DOHH2 (cell line): ENCODE measurements at regions not wholly inside any gene's neighbourhood (a gene's known extent, or its start where the extent isn't known, plus 50 kb on each side); places are given as distances from the start of the nearest gene placed in this dataset.

Experiments used
- H3F3A ChIP-seq: fragments of 200-600 bp; sonication (generic), shearing (Covaris generic); 2 replicates; pipeline ENCODE4 v1.6.0; 2016; ENCODE audit warnings: antibody characterized with exemption, mild to moderate bottlenecking; ENCODE audit not compliant: control insufficient read depth, insufficient read depth
- H3K27ac ChIP-seq: fragments of 200-600 bp; sonication (generic); 2 replicates; pipeline ENCODE4 v1.5.1; 2014; ENCODE audit warnings: low read depth, mild to moderate bottlenecking, low read length, moderate library complexity
- H3K27me3 ChIP-seq: fragments of 200-600 bp; sonication (generic); 2 replicates; pipeline ENCODE4 v1.6.1; 2014; ENCODE audit warnings: mild to moderate bottlenecking, low read length, mixed read lengths; ENCODE audit not compliant: control insufficient read depth
- H3K36me3 ChIP-seq: fragments of 200-600 bp; sonication (generic); 2 replicates; pipeline ENCODE4 v1.6.1; 2014; ENCODE audit warnings: mild to moderate bottlenecking, low read length, moderate library complexity, mixed read lengths; ENCODE audit not compliant: control insufficient read depth
- H3K4me1 ChIP-seq: fragments of 200-600 bp; sonication (generic); 2 replicates; pipeline ENCODE4 v1.6.1; 2014; ENCODE audit warnings: mild to moderate bottlenecking, low read length, mixed read lengths; ENCODE audit not compliant: control insufficient read depth
- H3K4me2 ChIP-seq: fragments of 200-600 bp; sonication (generic); 2 replicates; pipeline ENCODE4 v1.6.0; 2014; ENCODE audit warnings: mild to moderate bottlenecking, low read length, moderate library complexity
- H3K4me3 ChIP-seq: fragments of 200-600 bp; sonication (generic); 2 replicates; pipeline ENCODE4 v1.5.1; 2014; ENCODE audit warnings: mild to moderate bottlenecking, low read length, mixed read lengths
- H3K79me2 ChIP-seq: fragments of 200-600 bp; sonication (generic); 2 replicates; pipeline ENCODE4 v1.6.1; 2014; ENCODE audit warnings: mild to moderate bottlenecking, low read length, mixed read lengths; ENCODE audit not compliant: control insufficient read depth
- H3K9me2 ChIP-seq: fragments of 200-600 bp; sonication (generic); replicated peaks from 2 replicates; pipeline ENCODE4 v1.6.1; 2014; ENCODE audit warnings: mild to moderate bottlenecking, low read length, mixed read lengths; ENCODE audit not compliant: control insufficient read depth
- H3K9me3 ChIP-seq: fragments of 200-600 bp; sonication (generic); 2 replicates; pipeline ENCODE4 v1.6.1; 2014; ENCODE audit warnings: antibody characterized with exemption, low read length, mixed read lengths; ENCODE audit not compliant: control insufficient read depth, insufficient read depth
- H4K20me1 ChIP-seq: fragments of 200-600 bp; sonication (generic); 2 replicates; pipeline ENCODE4 v1.6.0; 2014; ENCODE audit warnings: low read depth, mild to moderate bottlenecking, antibody characterized with exemption, low read length, moderate library complexity; ENCODE audit not compliant: control insufficient read depth, insufficient read depth
- CTCF ChIP-seq: fragments of 200-600 bp; sonication (generic); IDR thresholded peaks from one replicate; pipeline ENCODE4 v1.5.1; 2014; ENCODE audit warnings: antibody characterized with exemption, mild to moderate bottlenecking, low read depth, low read length; ENCODE audit not compliant: poor library complexity, severe bottlenecking
- EZH2phosphoT487 ChIP-seq: fragments of 200-600 bp; sonication (generic); IDR thresholded peaks from 2 replicates; pipeline ENCODE4 v1.6.1; 2017; ENCODE audit warnings: borderline replicate concordance, mild to moderate bottlenecking, antibody characterized with exemption, low read length, moderate library complexity, mixed read lengths

GRCh38 chr3:178967177-178967532, 104.5 kb downstream of the ZMAT3 start:
- peak overlapping the region; percentile 70 for H3K4me3 ChIP-seq
- H4K20me1 ChIP-seq, result no peaks in the 10 kb centered on the region
- H3K36me3 ChIP-seq, result no peaks in the 10 kb centered on the region
- H3K79me2 ChIP-seq, result no peaks in the 10 kb centered on the region
- H3K27me3 ChIP-seq, result no peaks in the 10 kb centered on the region
- peaks cover 9% of the 10 kb centered on the region for H3F3A ChIP-seq
- peak overlapping the region; percentile 92 for H3K27ac ChIP-seq
- H3K4me1 ChIP-seq, result peaks cover 53% of the 10 kb centered on the region
- H3K9me2 ChIP-seq, result no peaks in the 10 kb centered on the region
- H3K4me2 ChIP-seq, result peak overlapping the region; percentile 80
- no peaks in the 10 kb centered on the region for H3K9me3 ChIP-seq
- no peak for TF ChIP-seq EZH2phosphoT487
- no peak for TF ChIP-seq CTCF

GRCh38 chr3:178966299-178967176, 105.1 kb downstream of the ZMAT3 start:
- no peaks in the 10 kb centered on the region for H3K79me2 ChIP-seq
- H3K4me1 ChIP-seq, result peaks cover 50% of the 10 kb centered on the region
- no peaks in the 10 kb centered on the region for H3K27me3 ChIP-seq
- TF ChIP-seq EZH2phosphoT487, result no peak
- TF ChIP-seq CTCF, result peak; percentile 53
- no peaks in the 10 kb centered on the region for H4K20me1 ChIP-seq
- no peaks in the 10 kb centered on the region for H3K9me2 ChIP-seq
- H3K9me3 ChIP-seq, result no peaks in the 10 kb centered on the region
- peak overlapping the region; percentile 70 for H3K4me3 ChIP-seq
- peaks cover 9% of the 10 kb centered on the region for H3F3A ChIP-seq
- H3K4me2 ChIP-seq, result peak overlapping the region; percentile 80
- H3K27ac ChIP-seq, result peak overlapping the region; percentile 92
- H3K36me3 ChIP-seq, result no peaks in the 10 kb centered on the region

GRCh38 chr3:178964551-178964950, 107.1 kb downstream of the ZMAT3 start:
- Histone ChIP-seq H3K79me2 (no peaks in the 10 kb centered on the region), H3K4me3 (no peak overlapping the region), H3K27me3 (no peaks in the 10 kb centered on the region), H3K4me1 (peaks cover 53% of the 10 kb centered on the region), H4K20me1 (no peaks in the 10 kb centered on the region), H3K27ac (no peak overlapping the region), H3K9me2 (no peaks in the 10 kb centered on the region), H3F3A (peaks cover 9% of the 10 kb centered on the region), H3K36me3 (no peaks in the 10 kb centered on the region), H3K9me3 (no peaks in the 10 kb centered on the region), H3K4me2 (no peak overlapping the region)
- TF ChIP-seq EZH2phosphoT487, result no peak
- no peak for TF ChIP-seq CTCF
